Left ventricle myocardium superior (tissue), 1 donor: ENCODE measurements at regions not wholly inside any gene's neighbourhood (a gene's known extent, or its start where the extent isn't known, plus 50 kb on each side); places are given as distances from the start of the nearest gene placed in this dataset.
"Not testable (repeated sequence)": the region's sequence is repeated elsewhere in the genome, so short reads cannot be mapped to it uniquely, and the experiment has no call there.

Experiments used
- ATAC-seq: fragments of 200-7000 bp; cut with Tn5 transposase; one replicate; pipeline ENCODE4 v1.9.1; 2020; ENCODE audit warnings: mild to moderate bottlenecking, moderate library complexity
- DNase-seq: peaks from one replicate; pipeline ENCODE4 v3.0.0-alpha.2; 2020
- intact Hi-C: fragments of 100-400 bp; cut with micrococcal nuclease; formaldehyde crosslinking; loops from one replicate; pipeline ENCODE4 v1.11.0; 2022
- donor health status: DM: no; HTN: yes; CAD: no; lungs with severe emphysema.

GRCh38 chr2:129404000-129404685 is 575.3 kb upstream of the RAB6C start:
- intact Hi-C loops = no loop called here
- no peak for DNase-seq
- ATAC-seq = peak; percentile 49

GRCh38 chr2:129408570-129408969 is 570.9 kb upstream of the RAB6C start:
- no peak for DNase-seq
- intact Hi-C loops = no loop called here
- no peak for ATAC-seq

GRCh38 chr2:129417041-129417440 is 562.4 kb upstream of the RAB6C start:
- ATAC-seq, intact Hi-C loops, DNase-seq: not testable (repeated sequence)

GRCh38 chr2:129422028-129422427 is 557.4 kb upstream of the RAB6C start:
- DNase-seq (no peak), ATAC-seq (no peak)
- intact Hi-C loops = no loop called here

- ATAC-seq = no peak
- DNase-seq = no peak
- intact Hi-C loops = no loop called here
Observed at GRCh38 chr2:129428086-129428660, 551.3 kb upstream of the RAB6C start.

GRCh38 chr2:129430911-129431310 is 548.6 kb upstream of the RAB6C start:
- intact Hi-C loops = no loop called here
- no peak for ATAC-seq
- DNase-seq = no peak

GRCh38 chr2:129431881-129432280 is 547.6 kb upstream of the RAB6C start:
- ATAC-seq (no peak), DNase-seq (no peak)
- intact Hi-C loops = no loop called here

- ATAC-seq (no peak), DNase-seq (no peak)
- intact Hi-C loops = no loop called here
Observed at GRCh38 chr2:129436809-129437208, 542.7 kb upstream of the RAB6C start.

- ATAC-seq (no peak), DNase-seq (no peak)
- intact Hi-C loops = no loop called here
Observed at GRCh38 chr2:129437725-129438124, 541.7 kb upstream of the RAB6C start.

- intact Hi-C loops = no loop called here
- ATAC-seq (no peak), DNase-seq (no peak)
Observed at GRCh38 chr2:129438501-129439057, 540.9 kb upstream of the RAB6C start.

GRCh38 chr2:129439406-129440302 is 539.8 kb upstream of the RAB6C start:
- intact Hi-C loops = no loop called here
- DNase-seq (no peak), ATAC-seq (no peak)

GRCh38 chr2:129441610-129442009 is 537.9 kb upstream of the RAB6C start:
- intact Hi-C loops = no loop called here
- ATAC-seq = no peak
- no peak for DNase-seq

GRCh38 chr2:129443235-129443864 is 536.1 kb upstream of the RAB6C start:
- ATAC-seq (no peak), DNase-seq (no peak)
- intact Hi-C loops = no loop called here

- intact Hi-C loops = no loop called here
- DNase-seq (no peak), ATAC-seq (no peak)
Observed at GRCh38 chr2:129443865-129444739, 535.4 kb upstream of the RAB6C start.

- intact Hi-C loops = no loop called here
- ATAC-seq (no peak), DNase-seq (no peak)
Observed at GRCh38 chr2:129444751-129445150, 534.7 kb upstream of the RAB6C start.

GRCh38 chr2:129456691-129457090 is 522.8 kb upstream of the RAB6C start:
- ATAC-seq (no peak), DNase-seq (no peak)
- intact Hi-C loops = no loop called here

- DNase-seq (no peak), ATAC-seq (no peak)
- intact Hi-C loops = no loop called here
Observed at GRCh38 chr2:129457277-129457818, 522.1 kb upstream of the RAB6C start.

GRCh38 chr2:129458006-129458405 is 521.5 kb upstream of the RAB6C start:
- intact Hi-C loops = no loop called here
- no peak for ATAC-seq

More at GRCh38 chr2:129458006-129458405, 521.5 kb upstream of the RAB6C start:
- DNase-seq = no peak
